22Rv1 (cell line): ENCODE measurements at regions not wholly inside any gene's neighbourhood (a gene's known extent, or its start where the extent isn't known, plus 50 kb on each side); places are given as distances from the start of the nearest gene placed in this dataset.

ENCODE experiments used
- ZFX ChIP-seq: fragments of 450-650 bp; IDR thresholded peaks from 2 replicates; pipeline ENCODE4 v1.6.1; 2017; ENCODE audit warnings: antibody characterized with exemption, borderline replicate concordance
- TF ChIP-seq, protein P1 (sequence below): fragments of 450-650 bp; IDR thresholded peaks from 2 replicates; pipeline ENCODE4 v1.5.1; 2017; ENCODE audit warnings: mild to moderate bottlenecking

GRCh38 chr1:199682081-199682480 is 345.4 kb upstream of the NR5A2 start:
- TF ChIP-seq, protein P1, sequence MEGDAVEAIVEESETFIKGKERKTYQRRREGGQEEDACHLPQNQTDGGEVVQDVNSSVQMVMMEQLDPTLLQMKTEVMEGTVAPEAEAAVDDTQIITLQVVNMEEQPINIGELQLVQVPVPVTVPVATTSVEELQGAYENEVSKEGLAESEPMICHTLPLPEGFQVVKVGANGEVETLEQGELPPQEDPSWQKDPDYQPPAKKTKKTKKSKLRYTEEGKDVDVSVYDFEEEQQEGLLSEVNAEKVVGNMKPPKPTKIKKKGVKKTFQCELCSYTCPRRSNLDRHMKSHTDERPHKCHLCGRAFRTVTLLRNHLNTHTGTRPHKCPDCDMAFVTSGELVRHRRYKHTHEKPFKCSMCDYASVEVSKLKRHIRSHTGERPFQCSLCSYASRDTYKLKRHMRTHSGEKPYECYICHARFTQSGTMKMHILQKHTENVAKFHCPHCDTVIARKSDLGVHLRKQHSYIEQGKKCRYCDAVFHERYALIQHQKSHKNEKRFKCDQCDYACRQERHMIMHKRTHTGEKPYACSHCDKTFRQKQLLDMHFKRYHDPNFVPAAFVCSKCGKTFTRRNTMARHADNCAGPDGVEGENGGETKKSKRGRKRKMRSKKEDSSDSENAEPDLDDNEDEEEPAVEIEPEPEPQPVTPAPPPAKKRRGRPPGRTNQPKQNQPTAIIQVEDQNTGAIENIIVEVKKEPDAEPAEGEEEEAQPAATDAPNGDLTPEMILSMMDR = no peak
- TF ChIP-seq ZFX = no peak
